AG04450 (cell line): ENCODE measurements at regions not wholly inside any gene's neighbourhood (a gene's known extent, or its start where the extent isn't known, plus 50 kb on each side); places are given as distances from the start of the nearest gene placed in this dataset.

Experiments
- CTCF ChIA-PET: fragments of 300-600, 350-600 bp; formaldehyde crosslinking; extraction: SDS; loops from one replicate; lab custom pipeline; 2022; ENCODE audit warnings: antibody characterized with exemption, inconsistent platforms; lab: Charles Lee
- POLR2A ChIA-PET: fragments of 350-600 bp; formaldehyde crosslinking; extraction: SDS; loops from one replicate; lab custom pipeline; 2021; ENCODE audit warnings: antibody characterized with exemption, inconsistent platforms; lab: Yijun Ruan, JAX
- DNase-seq: peaks from one replicate; pipeline ENCODE4 v3.0.0-alpha.2; 2011; ENCODE audit warnings: low read depth, low spot score
- H3K27ac ChIP-seq: one replicate; pipeline ENCODE4 v1.5.1; 2012; ENCODE audit warnings: low read depth, low read length, control low read depth
- H3K27me3 ChIP-seq: one replicate; pipeline ENCODE4 v1.6.0; 2012; ENCODE audit warnings: low read length; ENCODE audit not compliant: control insufficient read depth, insufficient read depth
- H3K4me3 ChIP-seq: 2 replicates; pipeline ENCODE4 v1.5.1; 2011; ENCODE audit warnings: mild to moderate bottlenecking, low read depth, low read length, control low read depth
- H3K9me3 ChIP-seq: 2 replicates; pipeline ENCODE4 v1.5.1; 2012; ENCODE audit warnings: low read length; ENCODE audit not compliant: control insufficient read depth, insufficient read depth
- CTCF ChIP-seq: IDR thresholded peaks from 2 replicates; pipeline ENCODE4 v1.5.1; 2011; ENCODE audit warnings: low read depth, low read length, control low read depth, inconsistent platforms

- ChIA-PET POLR2A (no interaction called here), CTCF (no interaction called here)
- DNase-seq: no peak
These were observed 50.5 kb downstream of the PALM2AKAP2 start for GRCh38 chr9:109830545-109830944.

GRCh38 chr9:109831998-109832658, 52.1 kb downstream of the PALM2AKAP2 start:
- Histone ChIP-seq H3K27me3 (no peaks in the 10 kb centered on the region), H3K4me3 (no peak overlapping the region), H3K9me3 (peaks cover 3% of the 10 kb centered on the region; the same call in 1 of the 2 replicates), H3K27ac (no peak overlapping the region)
- ChIA-PET POLR2A (interaction anchor here (0.6 kb wide), 1 partner anchor 64 kb away, joined by 3 read pairs; no protein-coding TSS in a partner anchor), CTCF (interaction anchor here (0.9 to 1.4 kb wide), 2 partner anchors 10 to 14 kb away, joined by 3 to 5 read pairs; no protein-coding TSS in a partner anchor)
- no peak for TF ChIP-seq CTCF
- DNase-seq: no peak

More at GRCh38 chr9:109830545-109830944, 50.5 kb downstream of the PALM2AKAP2 start:
- H3K9me3 ChIP-seq: peaks cover 3% of the 10 kb centered on the region; the same call in 1 of the 2 replicates
- no peak for TF ChIP-seq CTCF
- H3K27ac ChIP-seq: no peak overlapping the region
- H3K4me3 ChIP-seq: no peak overlapping the region
- H3K27me3 ChIP-seq: no peaks in the 10 kb centered on the region

GRCh38 chr9:109834855-109835254, 54.9 kb downstream of the PALM2AKAP2 start:
- peaks cover 3% of the 10 kb centered on the region; the same call in 1 of the 2 replicates for H3K9me3 ChIP-seq
- DNase-seq: no peak
- TF ChIP-seq CTCF: no peak
- POLR2A ChIA-PET: no interaction called here
- no peaks in the 10 kb centered on the region for H3K27me3 ChIP-seq
- CTCF ChIA-PET: no interaction called here
- no peak overlapping the region for H3K27ac ChIP-seq
- H3K4me3 ChIP-seq: no peak overlapping the region

GRCh38 chr9:109843641-109844040, 63.6 kb downstream of the PALM2AKAP2 start:
- H3K9me3 ChIP-seq: no peaks in the 10 kb centered on the region
- ChIA-PET CTCF (interaction anchor here (1.4 kb wide), 1 partner anchor 269 kb away, joined by 3 read pairs; no protein-coding TSS in a partner anchor), POLR2A (no interaction called here)
- TF ChIP-seq CTCF: no peak
- H3K27me3 ChIP-seq: no peaks in the 10 kb centered on the region
- no peak for DNase-seq
- no peak overlapping the region for H3K27ac ChIP-seq
- H3K4me3 ChIP-seq: no peak overlapping the region

GRCh38 chr9:109845226-109845625, 65.2 kb downstream of the PALM2AKAP2 start:
- Histone ChIP-seq H3K4me3 (no peak overlapping the region), H3K27me3 (no peaks in the 10 kb centered on the region), H3K9me3 (no peaks in the 10 kb centered on the region), H3K27ac (no peak overlapping the region)
- ChIA-PET CTCF (no interaction called here), POLR2A (no interaction called here)
- no peak for DNase-seq
- TF ChIP-seq CTCF: no peak
